ENCODE measurements at regions not wholly inside any gene's neighbourhood (a gene's known extent, or its start where the extent isn't known, plus 50 kb on each side); places are given as distances from the start of the nearest gene placed in this dataset.
"Not testable (repeated sequence)": the region's sequence is repeated elsewhere in the genome, so short reads cannot be mapped to it uniquely, and the experiment has no call there.

DNA sequence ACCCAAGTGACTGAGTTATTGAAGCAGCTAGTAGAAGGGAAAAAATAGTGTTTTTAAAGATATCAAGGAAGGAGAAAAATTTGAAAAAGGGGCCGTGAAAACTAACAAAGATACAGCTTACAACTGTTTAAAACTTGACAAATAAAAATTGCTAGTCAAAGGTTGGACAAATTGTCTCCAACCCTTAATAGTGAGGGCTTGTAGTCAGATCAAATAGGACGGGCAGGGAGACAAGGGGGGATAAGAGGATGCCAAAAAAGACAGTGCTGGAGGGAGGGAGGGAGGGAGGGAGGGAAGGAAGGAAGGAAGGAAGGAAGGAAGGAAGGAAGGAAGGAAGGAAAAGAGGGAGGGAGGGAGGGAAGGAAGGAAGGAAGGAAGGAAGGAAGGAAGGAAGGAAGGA, 1825.8 kb upstream of the MIR17HG start:
- intact Hi-C loops (cut with micrococcal nuclease); dilution Hi-C loops (cut with HindIII; ENCODE audit: low sequenced_read_pairs, unreplicated experiment): not testable (repeated sequence)

More for the DNA sequence above, 1825.8 kb upstream of the MIR17HG start:
- BruUV-seq (replicated peaks); H3K4me3 ChIP-seq (ENCODE audit: insufficient read depth, low read depth, low read length); POLR2A ChIA-PET (ENCODE audit: unreplicated experiment); in situ Hi-C loops (cut with MboI; ENCODE audit: low sequenced_read_pairs); H3K18ac ChIP-seq (ENCODE audit: low read depth, low read length); H3K9me3 ChIP-seq (ENCODE audit: control insufficient read depth, insufficient read depth, low read length); DNase-seq; H2BK120ac ChIP-seq (ENCODE audit: low read depth, low read length); H4K8ac ChIP-seq (ENCODE audit: low read depth in 2 of 2, low read length in 2 of 2); H3K23ac ChIP-seq (ENCODE audit: low read depth, low read length); H2AK9ac ChIP-seq (replicated peaks; ENCODE audit: low read depth, low read length, poor library complexity); H3K4me2 ChIP-seq (ENCODE audit: low read depth, low read length); H2AFZ ChIP-seq (replicated peaks; ENCODE audit: low read length, poor library complexity); H3K27ac ChIP-seq (ENCODE audit: insufficient read depth, low read length); H4K5ac ChIP-seq (ENCODE audit: low read depth, low read length); H4K91ac ChIP-seq (ENCODE audit: insufficient read depth, low read depth, low read length); H2AK5ac ChIP-seq (ENCODE audit: low read depth, low read length); H3K27me3 ChIP-seq (ENCODE audit: control insufficient read depth, insufficient read depth, low read length); H3K79me1 ChIP-seq (ENCODE audit: low read depth in 1 of 2, low read length in 2 of 2); H2BK15ac ChIP-seq (ENCODE audit: low read depth, low read length); H3K4ac ChIP-seq (ENCODE audit: low read depth, low read length); H3K9ac ChIP-seq (ENCODE audit: low read depth, low read length); H3K56ac ChIP-seq (ENCODE audit: extremely low read depth, insufficient read depth, low read length); H2BK20ac ChIP-seq (ENCODE audit: low read depth, low read length); H3K14ac ChIP-seq (replicated peaks; ENCODE audit: low read depth, low read length); CTCF ChIA-PET; H4K20me1 ChIP-seq (ENCODE audit: insufficient read depth, low read length); H2BK5ac ChIP-seq (ENCODE audit: low read depth, low read length, poor library complexity, severe bottlenecking); H3K36me3 ChIP-seq (ENCODE audit: control insufficient read depth, insufficient read depth, low read length); H3K4me1 ChIP-seq (ENCODE audit: control insufficient read depth, insufficient read depth, low read length); ATAC-seq (ENCODE audit: low read depth); H3K9me1 ChIP-seq (ENCODE audit: insufficient read depth, low read length): not testable (repeated sequence)
- WGBS, 2 experiments (ENCODE audit: extremely low coverage in 2 of 2, insufficient read length in 1 of 2), result no CpG with 5 or more reads among the region's 2 CpGs

Measured in IMR-90 (cell line).